HEK293T (cell line): ENCODE measurements at regions not wholly inside any gene's neighbourhood (a gene's known extent, or its start where the extent isn't known, plus 50 kb on each side); places are given as distances from the start of the nearest gene placed in this dataset.
"Not testable (repeated sequence)": the region's sequence is repeated elsewhere in the genome, so short reads cannot be mapped to it uniquely, and the experiment has no call there.

Source experiments
- CTCF ChIA-PET: fragments of 350-600 bp; formaldehyde crosslinking; extraction: SDS; loops from one replicate; lab custom pipeline; 2021; ENCODE audit warnings: antibody characterized with exemption, inconsistent platforms; lab: Yijun Ruan, JAX
- POLR2A ChIA-PET: fragments of 350-600 bp; formaldehyde crosslinking; extraction: SDS; loops from one replicate; lab custom pipeline; 2020; ENCODE audit warnings: antibody characterized with exemption, inconsistent platforms; lab: Yijun Ruan, JAX
- DNase-seq: peaks from one replicate; pipeline ENCODE4 v3.0.0; 2012; ENCODE audit warnings: mixed read lengths; ENCODE audit errors: extremely low spot score
- ARNT ChIP-seq: fragments of 450-650 bp; IDR thresholded peaks from 2 replicates; pipeline ENCODE4 v1.6.1; 2017; ENCODE audit warnings: mild to moderate bottlenecking
- BHLHE40 ChIP-seq: fragments of 450-650 bp; IDR thresholded peaks from 2 replicates; pipeline ENCODE4 v1.6.1; 2016; ENCODE audit warnings: mild to moderate bottlenecking, moderate library complexity, borderline replicate concordance
- CTBP1 ChIP-seq: fragments of 450-650 bp; IDR thresholded peaks from 2 replicates; pipeline ENCODE4 v1.6.1; 2016; ENCODE audit warnings: borderline replicate concordance
- ELF4 ChIP-seq: fragments of 450-650 bp; IDR thresholded peaks from 2 replicates; pipeline ENCODE4 v1.6.1; 2017; ENCODE audit warnings: antibody characterized with exemption
- FOXA1 ChIP-seq: fragments of 450-650 bp; IDR thresholded peaks from 2 replicates; pipeline ENCODE4 v1.6.1; 2016; ENCODE audit warnings: mild to moderate bottlenecking
- FOXK2 ChIP-seq: fragments of 450-650 bp; IDR thresholded peaks from 2 replicates; pipeline ENCODE4 v1.6.1; 2016; ENCODE audit warnings: mild to moderate bottlenecking
- FOXM1 ChIP-seq: fragments of 450-650 bp; IDR thresholded peaks from 2 replicates; pipeline ENCODE4 v1.6.1; 2017; ENCODE audit warnings: mild to moderate bottlenecking, borderline replicate concordance
- HDGF ChIP-seq: fragments of 450-650 bp; IDR thresholded peaks from 2 replicates; pipeline ENCODE4 v1.6.1; 2017; ENCODE audit warnings: antibody characterized with exemption, borderline replicate concordance
- L3MBTL2 ChIP-seq: fragments of 450-650 bp; conservative IDR thresholded peaks from 2 replicates; pipeline ENCODE4 v1.6.1; 2016; ENCODE audit warnings: mild to moderate bottlenecking
- LEF1 ChIP-seq: fragments of 450-650 bp; IDR thresholded peaks from 2 replicates; pipeline ENCODE4 v1.6.1; 2017; ENCODE audit warnings: mild to moderate bottlenecking, borderline replicate concordance
- NFRKB ChIP-seq: fragments of 450-650 bp; IDR thresholded peaks from 2 replicates; pipeline ENCODE4 v1.6.1; 2016; ENCODE audit warnings: mild to moderate bottlenecking, moderate library complexity
- PKNOX1 ChIP-seq: fragments of 450-650 bp; IDR thresholded peaks from 2 replicates; pipeline ENCODE4 v1.6.1; 2016
- SP1 ChIP-seq: fragments of 450-650 bp; IDR thresholded peaks from 2 replicates; pipeline ENCODE4 v1.6.1; 2017
- SUZ12 ChIP-seq: fragments of 450-650 bp; IDR thresholded peaks from 2 replicates; pipeline ENCODE4 v1.6.1; 2016; ENCODE audit warnings: mild to moderate bottlenecking
- TARDBP ChIP-seq: fragments of 450-650 bp; IDR thresholded peaks from 2 replicates; pipeline ENCODE4 v1.6.1; 2016
- ZNF384 ChIP-seq: fragments of 450-650 bp; IDR thresholded peaks from 2 replicates; pipeline ENCODE4 v1.6.1; 2016

DNA sequence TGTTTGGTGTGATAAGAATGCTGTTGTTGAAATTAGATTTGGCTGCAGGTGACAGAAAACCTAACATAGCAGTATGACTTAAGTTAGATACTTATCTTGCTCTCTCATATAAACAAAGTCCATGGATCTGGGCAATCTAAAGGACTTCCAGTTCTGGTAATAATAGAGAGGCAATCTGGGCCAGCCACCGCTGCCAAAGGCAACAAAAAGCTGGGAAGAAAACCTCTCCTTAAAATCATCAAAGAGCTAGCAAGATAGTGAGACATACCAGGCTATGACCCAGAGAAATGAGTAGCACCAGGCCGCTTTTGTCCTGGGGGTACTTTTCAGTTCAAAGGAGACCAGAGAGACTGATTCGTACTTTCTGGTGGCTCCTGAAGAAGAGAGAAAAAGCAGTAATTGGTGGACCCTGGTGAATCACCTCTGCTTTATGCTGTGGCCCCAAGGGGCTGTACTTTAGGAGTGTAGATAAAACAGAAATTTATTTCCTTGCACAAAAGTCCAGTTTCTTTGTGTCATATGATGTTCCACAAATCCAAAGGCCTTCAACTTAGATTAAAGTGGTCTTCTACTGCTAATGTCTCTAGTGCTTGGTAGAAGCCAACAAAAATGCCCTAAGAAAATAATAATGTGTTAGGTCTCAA, 125.4 kb downstream of the TBX19 start:
- CTCF ChIA-PET: interaction anchor here (0.7 kb wide), 1 partner anchor 231 kb away, joined by 4 read pairs; no protein-coding TSS in a partner anchor
- POLR2A ChIA-PET: no interaction called here
- no peak for DNase-seq
- no peak for TF ChIP-seq FOXK2
- no peak for TF ChIP-seq LEF1
- TF ChIP-seq BHLHE40: no peak
- no peak for TF ChIP-seq FOXA1
- no peak for TF ChIP-seq SUZ12
- TF ChIP-seq ARNT: no peak
- TF ChIP-seq SP1: no peak
- no peak for TF ChIP-seq HDGF
- TF ChIP-seq CTBP1: no peak
- TF ChIP-seq FOXM1: no peak
- no peak for TF ChIP-seq L3MBTL2
- no peak for TF ChIP-seq TARDBP
- no peak for TF ChIP-seq NFRKB
- TF ChIP-seq ZNF384: no peak
- TF ChIP-seq PKNOX1: no peak
- TF ChIP-seq ELF4: no peak

DNA sequence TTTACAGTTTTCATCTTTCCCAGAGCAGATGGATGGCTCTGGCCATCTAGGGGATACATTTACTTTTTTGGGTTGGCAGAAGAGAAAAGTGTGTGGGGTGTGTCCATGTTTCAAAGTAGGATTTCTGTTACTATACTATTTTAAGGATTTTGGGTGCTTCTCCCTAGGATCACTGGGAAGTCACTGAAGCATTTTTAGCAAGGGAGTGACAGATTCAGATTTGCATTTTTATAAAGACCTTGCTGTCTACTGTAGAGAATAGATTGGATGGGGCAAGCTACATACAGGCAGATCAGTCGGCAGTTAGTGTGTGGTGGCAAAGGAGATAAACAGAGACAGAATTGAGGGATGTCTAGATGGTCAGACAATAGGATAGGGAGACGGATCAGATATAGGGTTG, 122.5 kb downstream of the TBX19 start:
- no peak for DNase-seq
- ChIA-PET POLR2A (no interaction called here), CTCF (no interaction called here)
- TF ChIP-seq CTBP1 (no peak), FOXA1 (no peak), ZNF384 (no peak), BHLHE40 (no peak), FOXM1 (no peak)

DNA sequence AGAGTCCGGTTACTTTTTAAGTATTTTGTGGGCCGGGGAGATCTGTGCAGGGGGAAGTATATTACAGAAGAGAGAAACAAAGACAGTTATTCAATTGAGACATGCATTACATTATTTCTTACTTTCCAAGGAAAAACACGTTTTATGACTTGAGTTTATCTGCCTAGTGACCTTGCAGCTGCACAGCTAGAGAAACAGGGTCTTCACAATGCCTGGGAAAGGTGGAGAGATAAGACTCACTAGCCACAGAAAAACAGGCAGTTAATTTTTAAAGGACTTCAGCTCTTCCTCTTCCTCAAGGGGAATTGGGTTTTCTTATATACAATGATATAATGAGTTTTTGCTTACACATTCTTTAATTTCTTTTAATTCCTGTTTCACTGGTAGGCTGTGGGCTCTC, 121.8 kb downstream of the TBX19 start:
- CTCF ChIA-PET, DNase-seq, POLR2A ChIA-PET: not testable (repeated sequence)

- TF ChIP-seq TARDBP: no peak
- ChIA-PET CTCF (interaction anchor here (0.6 kb wide), 1 partner anchor 28 kb away, joined by 3 read pairs; no protein-coding TSS in a partner anchor), POLR2A (no interaction called here)
- DNase-seq: no peak
Observed at GRCh38 chr1:168401341-168401740, 120.7 kb downstream of the TBX19 start.

- ChIA-PET POLR2A (no interaction called here), CTCF (interaction anchor here (0.5 to 1.1 kb wide), 2 partner anchors 57 to 784 kb away, joined by 4 read pairs; no protein-coding TSS in a partner anchor)
- TF ChIP-seq FOXM1: no peak
- no peak for TF ChIP-seq CTBP1
- no peak for TF ChIP-seq TARDBP
- TF ChIP-seq BHLHE40: no peak
- no peak for TF ChIP-seq ELF4
- no peak for TF ChIP-seq ARNT
- TF ChIP-seq FOXK2: no peak
- TF ChIP-seq SUZ12: no peak
- TF ChIP-seq SP1: no peak
- TF ChIP-seq NFRKB: no peak
- no peak for TF ChIP-seq HDGF
- TF ChIP-seq LEF1: no peak
- TF ChIP-seq ZNF384: no peak
- no peak for TF ChIP-seq PKNOX1
- no peak for TF ChIP-seq L3MBTL2
- no peak for TF ChIP-seq FOXA1
- no peak for DNase-seq
Observed at GRCh38 chr1:168400139-168400538, 119.5 kb downstream of the TBX19 start.

DNA sequence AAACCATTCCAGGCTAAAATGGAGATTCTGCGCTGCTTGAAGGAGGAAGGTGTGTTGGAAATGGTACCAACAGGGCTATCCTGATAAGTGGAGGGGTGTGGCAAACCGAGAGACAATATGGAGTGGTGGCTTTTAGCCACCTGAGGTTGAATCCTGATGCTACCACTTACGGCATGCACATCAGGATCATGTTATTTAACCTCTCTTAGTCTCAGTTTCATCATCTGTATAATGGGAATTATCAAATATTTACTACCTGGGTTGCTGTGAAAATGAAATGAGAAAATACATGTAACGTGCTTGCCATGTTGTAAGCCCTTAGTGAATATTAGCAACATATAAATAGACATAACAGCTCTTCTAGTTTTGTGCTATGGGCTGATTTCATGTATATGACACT, 117.1 kb downstream of the TBX19 start:
- ChIA-PET POLR2A (interaction anchor here (1.2 kb wide), 1 partner anchor 9 kb away, joined by 3 read pairs; no protein-coding TSS in a partner anchor), CTCF (no interaction called here)
- no peak for TF ChIP-seq ZNF384
- no peak for TF ChIP-seq TARDBP
- TF ChIP-seq PKNOX1: no peak
- no peak for TF ChIP-seq FOXA1
- no peak for DNase-seq

DNA sequence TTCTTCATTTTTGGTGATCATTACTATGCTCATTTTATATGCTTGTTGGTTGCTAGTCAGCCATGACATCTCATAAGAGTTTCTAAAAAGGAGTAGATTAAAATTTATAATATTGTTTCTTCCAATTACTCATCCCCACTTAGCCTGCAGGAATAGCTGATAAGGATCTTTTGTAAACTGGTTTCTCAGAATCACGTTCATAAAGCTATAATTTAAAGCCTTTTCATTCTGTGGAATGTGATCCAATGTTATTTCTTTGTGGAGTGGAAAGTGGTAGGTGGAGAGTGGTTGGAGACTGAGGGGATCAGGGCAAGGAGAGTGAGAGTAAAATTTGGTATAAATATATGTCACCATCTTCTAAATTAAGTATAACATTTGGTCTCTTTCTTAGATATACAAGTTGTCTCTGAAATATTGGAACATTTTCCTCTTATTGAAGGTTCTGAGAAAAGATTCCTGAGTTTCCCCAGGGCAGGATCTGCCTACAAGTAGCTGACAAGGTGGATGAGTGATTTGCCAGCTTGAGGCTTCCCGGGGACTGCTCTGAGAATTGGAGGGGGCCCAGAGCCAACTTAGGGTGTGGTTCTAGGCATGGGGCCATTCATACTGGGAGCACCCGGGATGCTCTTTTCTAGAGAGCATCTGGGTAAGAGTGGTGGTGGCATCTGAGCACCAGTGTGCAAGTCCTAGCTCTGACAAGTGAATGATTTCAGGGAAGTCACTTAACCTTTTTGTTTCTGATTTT, 116.4 kb downstream of the TBX19 start:
- no peak for DNase-seq
- POLR2A ChIA-PET: interaction anchor here (1.2 kb wide), 1 partner anchor 8 kb away, joined by 3 read pairs; no protein-coding TSS in a partner anchor
- CTCF ChIA-PET: no interaction called here

More for the DNA sequence above, 116.4 kb downstream of the TBX19 start:
- no peak for TF ChIP-seq SP1
- TF ChIP-seq SUZ12: no peak
- TF ChIP-seq ELF4: no peak
- TF ChIP-seq L3MBTL2: no peak
- no peak for TF ChIP-seq ARNT
